K562 (cell line): ENCODE measurements at regions not wholly inside any gene's neighbourhood (a gene's known extent, or its start where the extent isn't known, plus 50 kb on each side); places are given as distances from the start of the nearest gene placed in this dataset.

Experiments used
- CBX2 ChIP-seq: fragments of 200-600 bp; sonication (generic); IDR thresholded peaks from one replicate; pipeline ENCODE4 v1.6.1; 2012; ENCODE audit warnings: mild to moderate bottlenecking, low read length, inconsistent platforms; ENCODE audit not compliant: insufficient read depth, poor library complexity, severe bottlenecking
- NFRKB ChIP-seq: fragments of 450-650 bp; IDR thresholded peaks from 2 replicates; pipeline ENCODE4 v1.6.1; 2016; ENCODE audit warnings: low read depth
- ZFP36 ChIP-seq: fragments of 150-350 bp; IDR thresholded peaks from 2 replicates; pipeline ENCODE4 v1.6.1; 2018; ENCODE audit warnings: low read length, low read depth; ENCODE audit not compliant: partially characterized antibody
- TF ChIP-seq, protein P1 (sequence below): sonication (generic); formaldehyde crosslinking; IDR thresholded peaks from 2 replicates; pipeline ENCODE4 v1.8.0; 2022; ENCODE audit warnings: missing genetic modification reagents, mild to moderate bottlenecking, borderline replicate concordance

DNA sequence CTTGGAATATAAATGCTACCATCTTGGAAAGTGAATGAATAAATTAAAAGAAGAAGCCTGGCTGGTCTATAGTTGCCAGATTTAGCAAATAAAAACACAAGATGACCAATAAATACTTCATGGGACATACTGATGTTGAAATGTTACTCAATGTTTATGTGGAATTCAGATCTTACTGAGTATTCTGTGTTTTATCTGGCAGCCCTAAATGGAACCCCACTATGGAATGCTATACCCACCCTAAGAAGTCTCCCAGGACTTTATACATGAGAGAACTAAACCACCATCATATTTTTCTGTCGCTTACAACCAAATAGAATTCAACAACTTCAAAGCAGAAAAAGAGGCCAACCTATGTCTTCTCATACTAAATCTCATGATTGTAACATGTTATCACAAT lies 177.6 kb upstream of the HMCN1 start:
- no peak for TF ChIP-seq CBX2
- TF ChIP-seq, protein P1, sequence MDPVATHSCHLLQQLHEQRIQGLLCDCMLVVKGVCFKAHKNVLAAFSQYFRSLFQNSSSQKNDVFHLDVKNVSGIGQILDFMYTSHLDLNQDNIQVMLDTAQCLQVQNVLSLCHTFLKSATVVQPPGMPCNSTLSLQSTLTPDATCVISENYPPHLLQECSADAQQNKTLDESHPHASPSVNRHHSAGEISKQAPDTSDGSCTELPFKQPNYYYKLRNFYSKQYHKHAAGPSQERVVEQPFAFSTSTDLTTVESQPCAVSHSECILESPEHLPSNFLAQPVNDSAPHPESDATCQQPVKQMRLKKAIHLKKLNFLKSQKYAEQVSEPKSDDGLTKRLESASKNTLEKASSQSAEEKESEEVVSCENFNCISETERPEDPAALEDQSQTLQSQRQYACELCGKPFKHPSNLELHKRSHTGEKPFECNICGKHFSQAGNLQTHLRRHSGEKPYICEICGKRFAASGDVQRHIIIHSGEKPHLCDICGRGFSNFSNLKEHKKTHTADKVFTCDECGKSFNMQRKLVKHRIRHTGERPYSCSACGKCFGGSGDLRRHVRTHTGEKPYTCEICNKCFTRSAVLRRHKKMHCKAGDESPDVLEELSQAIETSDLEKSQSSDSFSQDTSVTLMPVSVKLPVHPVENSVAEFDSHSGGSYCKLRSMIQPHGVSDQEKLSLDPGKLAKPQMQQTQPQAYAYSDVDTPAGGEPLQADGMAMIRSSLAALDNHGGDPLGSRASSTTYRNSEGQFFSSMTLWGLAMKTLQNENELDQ = no peak
- no peak for TF ChIP-seq ZFP36
- TF ChIP-seq NFRKB = no peak
